DMS 273 (cell line): ENCODE measurements at regions not wholly inside any gene's neighbourhood (a gene's known extent, or its start where the extent isn't known, plus 50 kb on each side); places are given as distances from the start of the nearest gene placed in this dataset.

Experiments
- DNase-seq: peaks from one replicate; lab custom pipeline; 2025; ENCODE audit not compliant: unreplicated experiment; lab: John Stamatoyannopoulos, UW

DNA sequence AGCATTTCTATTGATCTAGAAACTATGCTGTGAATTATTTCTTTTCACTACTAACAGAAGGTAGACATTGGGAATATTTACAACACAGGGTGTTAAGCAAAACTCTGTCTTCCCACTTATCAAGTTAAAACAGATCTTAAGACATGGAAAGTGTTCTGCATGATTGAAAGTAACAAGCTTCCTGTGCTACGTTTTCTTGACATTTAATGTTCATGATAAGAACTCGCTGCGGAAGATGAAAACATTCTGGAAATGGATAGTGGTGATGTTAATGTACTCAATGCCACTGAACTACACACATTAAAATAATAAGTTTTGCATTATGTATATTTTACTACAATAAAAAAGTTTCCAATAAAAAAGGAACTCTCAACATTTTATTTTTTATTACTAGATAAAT, 74.4 kb upstream of the SCN7A start:
- no peak for DNase-seq

DNA sequence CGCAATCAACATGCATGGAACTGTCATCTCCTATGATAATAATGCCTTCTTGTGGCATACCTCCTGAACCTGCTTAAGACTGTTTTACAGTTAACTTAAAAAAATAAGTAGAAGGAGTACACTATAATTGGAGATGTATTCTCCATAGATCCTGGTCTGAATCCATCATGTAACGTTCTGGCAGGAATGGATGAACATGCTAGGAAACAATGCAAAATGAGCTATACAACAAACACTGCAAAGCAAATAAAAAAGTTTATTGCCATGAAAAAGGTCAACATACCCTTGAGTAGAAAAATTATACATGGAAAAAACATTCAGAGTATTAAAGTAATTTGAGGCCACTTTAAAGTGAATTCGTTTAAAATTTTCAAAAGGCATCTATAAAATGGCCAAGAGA, 71.5 kb upstream of the SCN7A start:
- no peak for DNase-seq

DNA sequence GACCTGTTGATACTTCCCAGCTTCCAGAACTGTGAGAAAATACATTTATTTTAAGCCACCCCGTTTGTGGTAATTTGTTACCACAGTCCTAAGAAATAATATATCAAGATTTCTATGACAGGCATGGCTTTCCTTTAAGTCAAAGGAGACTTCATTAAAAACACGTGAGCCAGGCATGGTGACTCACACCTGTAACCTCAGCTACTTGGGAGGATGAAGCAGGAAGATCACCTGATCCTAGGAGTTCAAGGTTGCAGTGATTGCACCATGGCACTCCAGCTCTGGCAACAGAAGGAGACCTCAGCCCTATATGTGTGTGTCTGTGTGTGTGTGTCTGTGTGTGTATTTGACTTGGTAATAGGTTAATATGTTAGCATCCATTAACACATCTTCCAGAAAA, 69.8 kb upstream of the SCN7A start:
- no peak for DNase-seq

DNA sequence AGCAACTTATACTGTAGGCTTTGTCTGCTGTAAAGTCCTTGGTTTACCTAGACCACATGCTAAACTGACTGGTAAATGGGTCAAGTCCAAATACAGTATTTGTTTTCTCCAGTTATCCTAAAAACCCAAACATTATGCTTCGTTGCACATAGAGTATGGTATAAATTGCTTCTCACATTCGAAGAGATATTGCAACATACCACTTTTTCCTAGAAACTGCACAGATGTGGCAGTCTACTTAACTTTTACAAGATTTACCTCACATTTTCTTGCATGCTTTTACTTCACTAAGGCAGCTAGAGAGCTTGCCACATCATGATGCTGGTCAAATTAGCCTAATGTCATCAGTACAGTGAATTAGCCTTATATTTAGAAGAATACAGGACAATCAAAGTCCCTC, 66.0 kb upstream of the SCN7A start:
- no peak for DNase-seq

DNA sequence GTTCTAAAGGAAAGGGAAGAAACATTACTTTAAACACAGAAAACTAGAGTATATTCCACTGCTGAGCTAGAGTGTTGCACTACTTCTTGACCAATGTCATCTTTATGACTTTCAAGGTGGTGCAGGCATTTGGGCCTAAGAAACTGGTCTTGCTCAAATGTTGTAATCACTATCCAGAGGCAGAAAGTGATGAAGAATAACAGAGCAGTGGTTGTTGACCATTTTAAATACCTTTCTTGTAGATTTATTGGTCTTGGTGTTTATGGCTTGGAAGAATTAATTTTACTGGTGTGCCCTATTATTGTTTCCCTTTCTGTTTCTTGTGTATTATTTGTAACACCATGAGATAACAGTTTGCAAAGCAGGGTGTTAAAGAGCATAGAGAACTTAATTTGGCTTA, 56.9 kb upstream of the SCN7A start:
- no peak for DNase-seq

DNA sequence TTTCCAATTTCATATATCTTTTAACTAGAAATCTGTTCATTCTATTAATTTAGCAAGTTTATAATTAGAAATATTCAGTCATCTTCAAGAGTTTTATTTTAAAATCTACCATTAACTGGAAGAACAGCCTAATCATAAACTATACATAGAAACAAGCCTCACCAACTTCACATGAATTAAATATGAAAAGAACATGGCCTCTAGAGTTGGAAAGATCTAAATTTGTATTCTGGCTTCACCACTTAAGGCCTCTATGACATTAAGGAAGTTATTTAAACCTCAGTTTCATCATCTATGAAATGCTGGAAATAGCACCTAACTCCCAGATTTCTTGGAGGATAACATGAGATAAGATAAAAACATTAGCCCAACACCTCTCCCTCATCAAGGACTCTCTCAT, 51.4 kb upstream of the SCN7A start:
- no peak for DNase-seq
